WTC11 (cell line): ENCODE measurements at regions not wholly inside any gene's neighbourhood (a gene's known extent, or its start where the extent isn't known, plus 50 kb on each side); places are given as distances from the start of the nearest gene placed in this dataset.

Experiments
- CREB1 ChIP-seq: sonication (generic); formaldehyde crosslinking; IDR thresholded peaks from 2 replicates; pipeline ENCODE4 v1.8.0; 2023; ENCODE audit warnings: mild to moderate bottlenecking, missing genetic modification reagents
- HMGA2 ChIP-seq: fragments of 250-450 bp; sonication (Bioruptor Pico); IDR thresholded peaks from 2 replicates; pipeline ENCODE4 v1.4.0; 2021; ENCODE audit warnings: mild to moderate bottlenecking, moderate library complexity
- IRF2 ChIP-seq: sonication (generic); formaldehyde crosslinking; IDR thresholded peaks from 2 replicates; pipeline ENCODE4 v1.8.0; 2022; ENCODE audit warnings: low read depth, missing genetic modification reagents, borderline replicate concordance
- JUN ChIP-seq: sonication (generic); formaldehyde crosslinking; IDR thresholded peaks from 2 replicates; pipeline ENCODE4 v1.8.0; 2023; ENCODE audit warnings: mild to moderate bottlenecking, missing genetic modification reagents
- KAT7 ChIP-seq: sonication (generic); formaldehyde crosslinking; IDR thresholded peaks from 2 replicates; pipeline ENCODE4 v1.8.1; 2023; ENCODE audit warnings: missing genetic modification reagents, mild to moderate bottlenecking, borderline replicate concordance
- NR2C2 ChIP-seq: sonication (generic); formaldehyde crosslinking; IDR thresholded peaks from 2 replicates; pipeline ENCODE4 v1.8.0; 2022; ENCODE audit warnings: mild to moderate bottlenecking, missing genetic modification reagents
- NR3C1 ChIP-seq: sonication (generic); formaldehyde crosslinking; conservative IDR thresholded peaks from 2 replicates; pipeline ENCODE4 v1.8.1; 2023; ENCODE audit warnings: low read depth, mild to moderate bottlenecking, missing genetic modification reagents
- ZNF281 ChIP-seq: sonication (generic); formaldehyde crosslinking; IDR thresholded peaks from 2 replicates; pipeline ENCODE4 v1.8.0; 2023; ENCODE audit warnings: mild to moderate bottlenecking, missing genetic modification reagents
- TF ChIP-seq, protein P1 (sequence below): fragments of 200-600 bp; IDR thresholded peaks from 2 replicates; pipeline ENCODE4 v1.8.0; 2022; ENCODE audit warnings: antibody characterized with exemption
- TF ChIP-seq, protein P2 (sequence below): sonication (generic); formaldehyde crosslinking; IDR thresholded peaks from 2 replicates; pipeline ENCODE4 v1.8.1; 2023; ENCODE audit warnings: mild to moderate bottlenecking, missing genetic modification reagents, moderate library complexity
- TF ChIP-seq, protein P3 (sequence below): sonication (generic); formaldehyde crosslinking; IDR thresholded peaks from 2 replicates; pipeline ENCODE4 v1.8.1; 2022; ENCODE audit warnings: low read depth, missing genetic modification reagents, borderline replicate concordance
- TF ChIP-seq, protein P4 (sequence below): sonication (generic); formaldehyde crosslinking; IDR thresholded peaks from 2 replicates; pipeline ENCODE4 v1.8.1; 2023; ENCODE audit warnings: mild to moderate bottlenecking, missing genetic modification reagents, borderline replicate concordance
- TF ChIP-seq, protein P5 (sequence below): sonication (generic); formaldehyde crosslinking; IDR thresholded peaks from 2 replicates; pipeline ENCODE4 v1.8.1; 2022; ENCODE audit warnings: mild to moderate bottlenecking, missing genetic modification reagents, moderate library complexity, borderline replicate concordance
- TF ChIP-seq, protein P6 (sequence below): sonication (generic); formaldehyde crosslinking; IDR thresholded peaks from 2 replicates; pipeline ENCODE4 v1.8.0; 2022; ENCODE audit warnings: mild to moderate bottlenecking, missing genetic modification reagents

DNA sequence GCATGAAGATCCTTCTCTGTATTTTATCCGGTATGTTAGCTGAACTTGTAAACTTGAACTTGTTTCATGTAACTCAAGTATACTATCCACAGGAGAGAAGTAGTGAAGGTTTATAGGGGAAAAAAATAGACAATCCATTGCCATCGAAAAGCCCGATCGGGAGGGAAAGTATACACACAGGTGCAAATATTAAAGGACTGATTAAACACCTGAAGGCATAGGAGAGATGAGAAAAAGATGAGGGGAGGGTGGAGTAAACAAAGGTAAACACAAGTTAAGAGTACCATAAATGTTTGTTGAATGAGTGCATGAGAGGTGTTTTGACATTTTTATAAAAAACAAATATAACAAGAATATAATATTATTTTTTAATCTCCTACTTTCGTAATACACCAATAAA is 64.3 kb upstream of the CITED2 start:
- TF ChIP-seq KAT7 (CRISPR knock-in tag) (no peak), ZNF281 (no peak), JUN (CRISPR knock-in tag) (no peak), IRF2 (no peak), CREB1 (CRISPR knock-in tag) (no peak), NR2C2 (CRISPR knock-in tag) (no peak), NR3C1 (CRISPR knock-in tag) (no peak), HMGA2 (no peak)
- TF ChIP-seq, protein P1, sequence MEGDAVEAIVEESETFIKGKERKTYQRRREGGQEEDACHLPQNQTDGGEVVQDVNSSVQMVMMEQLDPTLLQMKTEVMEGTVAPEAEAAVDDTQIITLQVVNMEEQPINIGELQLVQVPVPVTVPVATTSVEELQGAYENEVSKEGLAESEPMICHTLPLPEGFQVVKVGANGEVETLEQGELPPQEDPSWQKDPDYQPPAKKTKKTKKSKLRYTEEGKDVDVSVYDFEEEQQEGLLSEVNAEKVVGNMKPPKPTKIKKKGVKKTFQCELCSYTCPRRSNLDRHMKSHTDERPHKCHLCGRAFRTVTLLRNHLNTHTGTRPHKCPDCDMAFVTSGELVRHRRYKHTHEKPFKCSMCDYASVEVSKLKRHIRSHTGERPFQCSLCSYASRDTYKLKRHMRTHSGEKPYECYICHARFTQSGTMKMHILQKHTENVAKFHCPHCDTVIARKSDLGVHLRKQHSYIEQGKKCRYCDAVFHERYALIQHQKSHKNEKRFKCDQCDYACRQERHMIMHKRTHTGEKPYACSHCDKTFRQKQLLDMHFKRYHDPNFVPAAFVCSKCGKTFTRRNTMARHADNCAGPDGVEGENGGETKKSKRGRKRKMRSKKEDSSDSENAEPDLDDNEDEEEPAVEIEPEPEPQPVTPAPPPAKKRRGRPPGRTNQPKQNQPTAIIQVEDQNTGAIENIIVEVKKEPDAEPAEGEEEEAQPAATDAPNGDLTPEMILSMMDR = no peak
- TF ChIP-seq, protein P2, sequence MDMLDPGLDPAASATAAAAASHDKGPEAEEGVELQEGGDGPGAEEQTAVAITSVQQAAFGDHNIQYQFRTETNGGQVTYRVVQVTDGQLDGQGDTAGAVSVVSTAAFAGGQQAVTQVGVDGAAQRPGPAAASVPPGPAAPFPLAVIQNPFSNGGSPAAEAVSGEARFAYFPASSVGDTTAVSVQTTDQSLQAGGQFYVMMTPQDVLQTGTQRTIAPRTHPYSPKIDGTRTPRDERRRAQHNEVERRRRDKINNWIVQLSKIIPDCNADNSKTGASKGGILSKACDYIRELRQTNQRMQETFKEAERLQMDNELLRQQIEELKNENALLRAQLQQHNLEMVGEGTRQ (CRISPR knock-in tag) = no peak
- TF ChIP-seq, protein P3, sequence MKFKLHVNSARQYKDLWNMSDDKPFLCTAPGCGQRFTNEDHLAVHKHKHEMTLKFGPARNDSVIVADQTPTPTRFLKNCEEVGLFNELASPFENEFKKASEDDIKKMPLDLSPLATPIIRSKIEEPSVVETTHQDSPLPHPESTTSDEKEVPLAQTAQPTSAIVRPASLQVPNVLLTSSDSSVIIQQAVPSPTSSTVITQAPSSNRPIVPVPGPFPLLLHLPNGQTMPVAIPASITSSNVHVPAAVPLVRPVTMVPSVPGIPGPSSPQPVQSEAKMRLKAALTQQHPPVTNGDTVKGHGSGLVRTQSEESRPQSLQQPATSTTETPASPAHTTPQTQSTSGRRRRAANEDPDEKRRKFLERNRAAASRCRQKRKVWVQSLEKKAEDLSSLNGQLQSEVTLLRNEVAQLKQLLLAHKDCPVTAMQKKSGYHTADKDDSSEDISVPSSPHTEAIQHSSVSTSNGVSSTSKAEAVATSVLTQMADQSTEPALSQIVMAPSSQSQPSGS = no peak
- TF ChIP-seq, protein P4, sequence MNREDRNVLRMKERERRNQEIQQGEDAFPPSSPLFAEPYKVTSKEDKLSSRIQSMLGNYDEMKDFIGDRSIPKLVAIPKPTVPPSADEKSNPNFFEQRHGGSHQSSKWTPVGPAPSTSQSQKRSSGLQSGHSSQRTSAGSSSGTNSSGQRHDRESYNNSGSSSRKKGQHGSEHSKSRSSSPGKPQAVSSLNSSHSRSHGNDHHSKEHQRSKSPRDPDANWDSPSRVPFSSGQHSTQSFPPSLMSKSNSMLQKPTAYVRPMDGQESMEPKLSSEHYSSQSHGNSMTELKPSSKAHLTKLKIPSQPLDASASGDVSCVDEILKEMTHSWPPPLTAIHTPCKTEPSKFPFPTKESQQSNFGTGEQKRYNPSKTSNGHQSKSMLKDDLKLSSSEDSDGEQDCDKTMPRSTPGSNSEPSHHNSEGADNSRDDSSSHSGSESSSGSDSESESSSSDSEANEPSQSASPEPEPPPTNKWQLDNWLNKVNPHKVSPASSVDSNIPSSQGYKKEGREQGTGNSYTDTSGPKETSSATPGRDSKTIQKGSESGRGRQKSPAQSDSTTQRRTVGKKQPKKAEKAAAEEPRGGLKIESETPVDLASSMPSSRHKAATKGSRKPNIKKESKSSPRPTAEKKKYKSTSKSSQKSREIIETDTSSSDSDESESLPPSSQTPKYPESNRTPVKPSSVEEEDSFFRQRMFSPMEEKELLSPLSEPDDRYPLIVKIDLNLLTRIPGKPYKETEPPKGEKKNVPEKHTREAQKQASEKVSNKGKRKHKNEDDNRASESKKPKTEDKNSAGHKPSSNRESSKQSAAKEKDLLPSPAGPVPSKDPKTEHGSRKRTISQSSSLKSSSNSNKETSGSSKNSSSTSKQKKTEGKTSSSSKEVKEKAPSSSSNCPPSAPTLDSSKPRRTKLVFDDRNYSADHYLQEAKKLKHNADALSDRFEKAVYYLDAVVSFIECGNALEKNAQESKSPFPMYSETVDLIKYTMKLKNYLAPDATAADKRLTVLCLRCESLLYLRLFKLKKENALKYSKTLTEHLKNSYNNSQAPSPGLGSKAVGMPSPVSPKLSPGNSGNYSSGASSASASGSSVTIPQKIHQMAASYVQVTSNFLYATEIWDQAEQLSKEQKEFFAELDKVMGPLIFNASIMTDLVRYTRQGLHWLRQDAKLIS (CRISPR knock-in tag) = no peak
- TF ChIP-seq, protein P5, sequence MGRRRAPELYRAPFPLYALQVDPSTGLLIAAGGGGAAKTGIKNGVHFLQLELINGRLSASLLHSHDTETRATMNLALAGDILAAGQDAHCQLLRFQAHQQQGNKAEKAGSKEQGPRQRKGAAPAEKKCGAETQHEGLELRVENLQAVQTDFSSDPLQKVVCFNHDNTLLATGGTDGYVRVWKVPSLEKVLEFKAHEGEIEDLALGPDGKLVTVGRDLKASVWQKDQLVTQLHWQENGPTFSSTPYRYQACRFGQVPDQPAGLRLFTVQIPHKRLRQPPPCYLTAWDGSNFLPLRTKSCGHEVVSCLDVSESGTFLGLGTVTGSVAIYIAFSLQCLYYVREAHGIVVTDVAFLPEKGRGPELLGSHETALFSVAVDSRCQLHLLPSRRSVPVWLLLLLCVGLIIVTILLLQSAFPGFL (CRISPR knock-in tag) = no peak
- TF ChIP-seq, protein P6, sequence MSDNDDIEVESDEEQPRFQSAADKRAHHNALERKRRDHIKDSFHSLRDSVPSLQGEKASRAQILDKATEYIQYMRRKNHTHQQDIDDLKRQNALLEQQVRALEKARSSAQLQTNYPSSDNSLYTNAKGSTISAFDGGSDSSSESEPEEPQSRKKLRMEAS (CRISPR knock-in tag) = no peak
